ENCODE measurements at regions not wholly inside any gene's neighbourhood (a gene's known extent, or its start where the extent isn't known, plus 50 kb on each side); places are given as distances from the start of the nearest gene placed in this dataset.

DNA sequence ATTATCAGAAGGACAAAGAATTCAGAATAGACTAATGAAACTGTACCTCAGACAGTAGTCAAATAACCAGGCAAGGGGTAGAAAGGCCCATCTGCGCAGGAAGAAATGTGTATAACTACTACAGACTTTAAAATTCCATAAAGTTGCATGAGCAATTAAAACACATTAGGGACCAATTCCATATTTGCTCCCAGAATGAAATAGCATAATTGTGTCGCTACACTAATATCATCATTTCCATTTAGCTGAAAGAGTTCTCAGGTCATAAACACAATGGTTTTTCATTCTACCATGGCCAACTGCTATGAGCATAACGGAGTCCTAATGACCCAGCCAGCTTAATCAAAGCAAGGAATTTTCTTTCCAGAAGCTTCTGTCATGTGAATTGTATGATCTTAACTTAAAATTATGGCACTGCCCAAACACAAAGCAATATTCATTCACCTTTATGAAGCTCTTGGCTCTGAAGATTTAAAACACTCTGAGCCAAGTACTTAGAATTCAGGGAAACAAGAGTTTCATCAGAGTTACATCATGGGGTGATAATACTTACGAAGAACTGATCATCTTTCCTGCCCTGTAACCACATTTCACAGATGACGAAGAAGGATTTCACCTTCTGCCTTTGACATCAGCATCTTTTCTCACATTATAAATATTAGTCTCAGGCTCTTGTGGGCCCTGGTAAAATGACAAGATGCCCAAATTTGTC, 98.1 kb upstream of the DOCK1 start:
- TF ChIP-seq, protein P1, sequence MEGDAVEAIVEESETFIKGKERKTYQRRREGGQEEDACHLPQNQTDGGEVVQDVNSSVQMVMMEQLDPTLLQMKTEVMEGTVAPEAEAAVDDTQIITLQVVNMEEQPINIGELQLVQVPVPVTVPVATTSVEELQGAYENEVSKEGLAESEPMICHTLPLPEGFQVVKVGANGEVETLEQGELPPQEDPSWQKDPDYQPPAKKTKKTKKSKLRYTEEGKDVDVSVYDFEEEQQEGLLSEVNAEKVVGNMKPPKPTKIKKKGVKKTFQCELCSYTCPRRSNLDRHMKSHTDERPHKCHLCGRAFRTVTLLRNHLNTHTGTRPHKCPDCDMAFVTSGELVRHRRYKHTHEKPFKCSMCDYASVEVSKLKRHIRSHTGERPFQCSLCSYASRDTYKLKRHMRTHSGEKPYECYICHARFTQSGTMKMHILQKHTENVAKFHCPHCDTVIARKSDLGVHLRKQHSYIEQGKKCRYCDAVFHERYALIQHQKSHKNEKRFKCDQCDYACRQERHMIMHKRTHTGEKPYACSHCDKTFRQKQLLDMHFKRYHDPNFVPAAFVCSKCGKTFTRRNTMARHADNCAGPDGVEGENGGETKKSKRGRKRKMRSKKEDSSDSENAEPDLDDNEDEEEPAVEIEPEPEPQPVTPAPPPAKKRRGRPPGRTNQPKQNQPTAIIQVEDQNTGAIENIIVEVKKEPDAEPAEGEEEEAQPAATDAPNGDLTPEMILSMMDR (conservative IDR thresholded peaks at IDR 0.05): no peak
- no peak for TF ChIP-seq ZFX (IDR thresholded peaks at IDR 0.05)
- H3K27ac ChIP-seq: no peak overlapping the region

DNA sequence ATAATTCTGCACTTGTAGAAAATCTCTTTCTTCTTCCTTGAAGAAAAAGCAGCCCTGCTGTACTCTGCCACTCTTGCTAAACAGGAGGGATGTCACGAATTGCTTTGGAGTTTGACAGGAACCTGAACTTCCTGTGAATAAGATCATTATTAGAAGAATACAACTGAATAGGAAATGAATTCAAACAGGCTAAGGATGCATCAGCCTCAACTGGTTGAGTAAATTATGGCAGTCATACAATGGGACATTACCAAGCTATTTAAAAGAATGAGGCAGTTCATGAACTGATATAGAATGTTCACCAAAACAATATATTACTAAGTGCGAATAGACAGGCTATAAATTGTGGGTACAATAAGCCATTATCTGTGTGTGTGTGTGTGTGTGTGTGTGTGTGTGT, 97.1 kb upstream of the DOCK1 start:
- no peak overlapping the region for H3K27ac ChIP-seq
- TF ChIP-seq, protein P1 (conservative IDR thresholded peaks at IDR 0.05): no peak
- no peak for TF ChIP-seq ZFX (IDR thresholded peaks at IDR 0.05)

DNA sequence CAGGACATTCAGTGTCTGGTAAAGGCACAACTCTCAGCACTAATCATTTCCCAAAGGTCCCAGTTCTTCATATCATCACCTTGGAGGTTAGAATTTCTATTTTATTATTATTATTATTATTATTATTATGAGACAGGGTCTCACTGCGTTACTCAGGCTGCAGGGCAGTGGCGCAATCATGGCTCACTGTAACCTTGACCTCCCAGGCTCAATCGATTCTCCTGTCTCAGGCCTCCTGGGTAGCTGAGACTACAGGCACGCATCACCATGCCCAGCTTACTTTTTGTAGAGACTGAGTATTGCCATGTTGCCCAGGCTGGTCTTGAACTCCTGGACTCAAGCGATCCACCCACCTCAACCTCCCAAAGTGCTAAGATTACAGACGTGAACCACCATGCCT, 91.8 kb upstream of the DOCK1 start:
- TF ChIP-seq, protein P1 (conservative IDR thresholded peaks at IDR 0.05): no peak
- H3K27ac ChIP-seq: no peak overlapping the region

DNA sequence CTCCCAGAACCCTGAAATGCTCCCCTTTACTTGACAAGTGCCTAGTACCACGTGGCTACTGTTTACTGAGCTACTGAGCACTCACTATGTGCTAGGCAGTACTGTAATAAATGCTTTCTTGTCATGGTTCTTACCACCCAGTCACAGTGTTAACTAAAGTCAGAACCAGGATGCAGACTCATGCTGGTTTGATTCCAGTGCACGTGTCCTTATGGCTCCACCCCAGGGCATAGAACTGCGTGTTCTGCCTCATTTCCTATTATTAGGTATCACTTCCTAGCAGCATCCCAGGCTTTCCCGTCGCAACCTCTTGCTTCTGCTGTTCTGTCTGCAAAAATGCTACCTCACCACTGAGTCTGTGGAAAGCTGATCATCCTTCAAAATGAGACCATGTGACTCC, 71.7 kb upstream of the DOCK1 start:
- TF ChIP-seq, protein P1 (conservative IDR thresholded peaks at IDR 0.05): no peak
- TF ChIP-seq ZFX (IDR thresholded peaks at IDR 0.05): no peak
- no peak overlapping the region for H3K27ac ChIP-seq

DNA sequence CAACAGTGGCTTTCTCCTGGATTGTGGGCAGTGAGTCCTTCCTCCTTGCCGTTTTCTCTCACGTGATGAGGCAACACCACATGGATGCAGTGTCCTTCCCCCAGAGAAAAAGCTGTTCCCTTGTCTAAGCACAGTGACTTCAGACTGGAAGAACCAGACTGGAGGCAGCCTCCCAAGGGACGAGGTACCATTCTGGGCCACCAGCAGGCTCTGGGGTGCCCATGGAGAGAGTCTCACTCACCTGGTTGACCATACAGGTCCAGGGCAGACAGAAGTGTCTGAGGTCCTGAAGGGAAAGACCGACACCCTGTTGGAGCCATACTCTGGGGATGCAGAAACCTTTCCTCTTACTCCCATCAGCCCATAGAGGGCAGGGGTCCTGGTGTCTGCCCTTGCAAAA, 69.2 kb upstream of the DOCK1 start:
- no peak overlapping the region for H3K27ac ChIP-seq
- no peak for TF ChIP-seq ZFX (IDR thresholded peaks at IDR 0.05)
- TF ChIP-seq, protein P1 (conservative IDR thresholded peaks at IDR 0.05): no peak

DNA sequence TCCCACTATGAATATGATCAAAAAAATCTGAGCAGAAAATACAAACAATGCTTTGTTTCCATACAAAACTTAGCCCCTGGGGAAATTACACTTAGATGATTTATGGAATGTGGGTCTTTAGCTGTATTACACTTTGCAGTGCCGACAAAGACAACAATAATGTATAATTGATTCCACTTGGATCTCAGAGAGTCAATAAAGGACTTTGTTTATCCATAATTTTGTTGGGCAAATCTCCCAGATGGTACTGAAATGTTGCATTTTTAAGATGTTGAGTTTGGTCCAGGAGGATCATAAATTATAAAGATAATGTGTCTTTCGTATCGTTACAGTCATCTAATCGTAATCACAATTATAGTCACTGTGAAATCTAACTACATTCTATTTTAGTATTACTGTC, 66.9 kb upstream of the DOCK1 start:
- H3K27ac ChIP-seq: no peak overlapping the region
- no peak for TF ChIP-seq ZFX (IDR thresholded peaks at IDR 0.05)
- TF ChIP-seq, protein P1 (conservative IDR thresholded peaks at IDR 0.05): no peak

DNA sequence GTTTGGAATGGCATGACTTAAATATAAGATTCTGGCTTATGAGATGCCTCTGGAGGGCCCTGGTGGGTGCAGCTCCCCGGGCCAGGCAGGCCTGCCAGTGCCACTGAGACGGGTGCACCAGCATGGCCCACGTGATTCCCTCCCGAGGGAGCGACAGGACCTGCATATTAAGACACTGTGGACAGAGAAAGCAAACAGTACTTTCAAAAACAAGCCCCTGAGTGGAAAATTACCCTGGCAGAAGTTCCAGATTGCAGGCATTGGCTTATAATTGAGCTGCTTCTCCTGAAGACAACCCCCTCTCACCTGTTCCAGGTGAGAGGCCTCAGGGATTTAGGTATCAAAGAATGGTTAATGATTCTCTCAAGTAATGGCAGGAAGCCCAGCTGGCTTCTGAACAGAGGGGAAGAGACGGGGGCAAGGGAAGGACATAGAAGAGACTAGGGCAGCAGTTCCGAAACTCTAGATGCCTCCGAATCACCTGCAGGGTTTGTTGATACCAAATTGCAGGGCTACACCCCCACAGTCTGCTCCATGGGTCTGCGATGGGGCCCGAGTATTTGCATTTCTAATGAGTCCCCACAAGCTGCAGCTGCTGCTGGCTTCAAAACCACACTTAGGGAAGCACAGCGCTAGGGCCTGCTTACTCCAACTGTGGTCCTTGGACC, 66.0 kb upstream of the DOCK1 start:
- TF ChIP-seq ZFX (IDR thresholded peaks at IDR 0.05): no peak
- TF ChIP-seq, protein P1 (conservative IDR thresholded peaks at IDR 0.05): no peak
- H3K27ac ChIP-seq: no peak overlapping the region
